Neural progenitor cell (in vitro differentiated cells): ENCODE measurements at regions not wholly inside any gene's neighbourhood (a gene's known extent, or its start where the extent isn't known, plus 50 kb on each side); places are given as distances from the start of the nearest gene placed in this dataset.
"Not testable (repeated sequence)": the region's sequence is repeated elsewhere in the genome, so short reads cannot be mapped to it uniquely, and the experiment has no call there.

Experiments
- DNase-seq: peaks from one replicate; pipeline ENCODE4 v3.0.0-alpha.2; 2016; ENCODE audit warnings: low spot score
- H2AFZ ChIP-seq: fragments of 200-600 bp; sonication (generic); replicated peaks from 2 replicates; pipeline ENCODE4 v1.6.1; 2016; ENCODE audit warnings: antibody characterized with exemption
- H3F3A ChIP-seq: fragments of 200-600 bp; sonication (generic); 2 replicates; pipeline ENCODE4 v1.6.1; 2016; ENCODE audit warnings: antibody characterized with exemption, low read depth
- H3K27ac ChIP-seq: fragments of 200-600 bp; sonication (generic); 2 replicates; pipeline ENCODE4 v1.5.1; 2016; ENCODE audit warnings: mild to moderate bottlenecking
- H3K27me3 ChIP-seq: fragments of 200-600 bp; sonication (generic); 2 replicates; pipeline ENCODE4 v1.6.1; 2016; ENCODE audit warnings: mild to moderate bottlenecking, moderate library complexity
- H3K36me3 ChIP-seq: fragments of 200-600 bp; sonication (generic); 2 replicates; pipeline ENCODE4 v1.5.1; 2016
- H3K4me1 ChIP-seq: fragments of 200-600 bp; sonication (generic); 2 replicates; pipeline ENCODE4 v1.6.1; 2016; ENCODE audit warnings: mixed run types
- H3K4me2 ChIP-seq: fragments of 200-600 bp; sonication (generic); 2 replicates; pipeline ENCODE4 v1.6.1; 2016
- H3K4me3 ChIP-seq: fragments of 200-600 bp; sonication (generic); 2 replicates; pipeline ENCODE4 v1.5.1; 2016
- H3K79me2 ChIP-seq: fragments of 200-600 bp; sonication (generic); 2 replicates; pipeline ENCODE4 v1.6.1; 2016; ENCODE audit warnings: low read depth
- H3K9ac ChIP-seq: fragments of 200-600 bp; sonication (generic); 2 replicates; pipeline ENCODE4 v1.6.1; 2016
- H3K9me3 ChIP-seq: fragments of 200-600 bp; sonication (generic); 2 replicates; pipeline ENCODE4 v1.5.1; 2016; ENCODE audit warnings: low read depth
- H4K20me1 ChIP-seq: fragments of 200-600 bp; sonication (generic); 2 replicates; pipeline ENCODE4 v1.6.1; 2016; ENCODE audit warnings: low read depth
- H3K27ac Mint-ChIP-seq: 3 replicates; pipeline ENCODE4 v1.8.0; 2021; ENCODE audit warnings: mixed read lengths
- H3K27me3 Mint-ChIP-seq: 2 replicates; pipeline ENCODE4 v1.8.0; 2022; ENCODE audit warnings: low read depth, mild to moderate bottlenecking, inconsistent platforms, moderate library complexity, mixed read lengths; ENCODE audit not compliant: insufficient read depth
- H3K36me3 Mint-ChIP-seq: 3 replicates; pipeline ENCODE4 v1.8.0; 2021; ENCODE audit warnings: mixed read lengths
- H3K4me1 Mint-ChIP-seq: 3 replicates; pipeline ENCODE4 v1.8.0; 2021; ENCODE audit warnings: mixed read lengths
- H3K4me3 Mint-ChIP-seq: 3 replicates; pipeline ENCODE4 v1.8.0; 2021; ENCODE audit warnings: mild to moderate bottlenecking, moderate library complexity, mixed read lengths
- H3K9me3 Mint-ChIP-seq: 3 replicates; pipeline ENCODE4 v1.8.0; 2020; ENCODE audit warnings: mixed read lengths
- CTCF ChIP-seq: fragments of 200-600 bp; sonication (generic); IDR thresholded peaks from 2 replicates; pipeline ENCODE4 v1.5.1; 2017; ENCODE audit warnings: antibody characterized with exemption, mild to moderate bottlenecking
- EZH2 ChIP-seq: fragments of 200-600 bp; sonication (generic); IDR thresholded peaks from 2 replicates; pipeline ENCODE4 v1.6.1; 2017; ENCODE audit warnings: antibody characterized with exemption, mild to moderate bottlenecking, moderate library complexity
- EZH2phosphoT487 ChIP-seq: fragments of 200-600 bp; sonication (generic); IDR thresholded peaks from 2 replicates; pipeline ENCODE4 v1.6.1; 2017; ENCODE audit warnings: antibody characterized with exemption

- Histone ChIP-seq H3K4me2 (no peak overlapping the region), H3K9me3 (peaks cover 16% of the 10 kb centered on the region), H3K36me3 (no peaks in the 10 kb centered on the region), H2AFZ (no peak overlapping the region), H3K4me3 (no peak overlapping the region), H3F3A (no peaks in the 10 kb centered on the region), H3K79me2 (no peaks in the 10 kb centered on the region), H3K9ac (no peak overlapping the region), H4K20me1 (no peaks in the 10 kb centered on the region), H3K27me3 (no peaks in the 10 kb centered on the region), H3K4me1 (no peaks in the 10 kb centered on the region), H3K27ac (no peak overlapping the region)
- Mint-ChIP-seq H3K4me1 (no peaks in the 10 kb centered on the region), H3K9me3 (peaks cover 62% of the 10 kb centered on the region), H3K36me3 (peaks cover 4% of the 10 kb centered on the region), H3K27ac (no peak overlapping the region), H3K27me3 (peaks cover 7% of the 10 kb centered on the region), H3K4me3 (no peak overlapping the region)
- TF ChIP-seq CTCF (no peak), EZH2phosphoT487 (no peak), EZH2 (no peak)
- DNase-seq = no peak
These were observed 79.5 kb upstream of the ZNF91 start for GRCh38 chr19:23474761-23475160.

GRCh38 chr19:23474172-23474571 lies 78.9 kb upstream of the ZNF91 start:
- peaks cover 17% of the 10 kb centered on the region for H3K9me3 ChIP-seq

GRCh38 chr19:23470873-23471545 lies 75.7 kb upstream of the ZNF91 start:
- no peaks in the 10 kb centered on the region for H3K4me1 Mint-ChIP-seq
- no peak overlapping the region for H3K27ac Mint-ChIP-seq
- H3K27me3 Mint-ChIP-seq = peaks cover 7% of the 10 kb centered on the region
- Histone ChIP-seq H3F3A (no peaks in the 10 kb centered on the region), H3K9ac (no peak overlapping the region), H3K79me2 (no peaks in the 10 kb centered on the region), H4K20me1 (no peaks in the 10 kb centered on the region), H3K4me2 (no peak overlapping the region), H3K9me3 (peaks cover 5% of the 10 kb centered on the region), H2AFZ (no peak overlapping the region), H3K4me3 (no peak overlapping the region), H3K4me1 (no peaks in the 10 kb centered on the region), H3K27me3 (no peaks in the 10 kb centered on the region), H3K27ac (no peak overlapping the region), H3K36me3 (no peaks in the 10 kb centered on the region)
- H3K36me3 Mint-ChIP-seq = peaks cover 4% of the 10 kb centered on the region
- no peak overlapping the region for H3K4me3 Mint-ChIP-seq
- TF ChIP-seq CTCF (no peak), EZH2 (no peak), EZH2phosphoT487 (no peak)
- H3K9me3 Mint-ChIP-seq = peaks cover 76% of the 10 kb centered on the region
- DNase-seq = no peak

More at GRCh38 chr19:23474172-23474571, 78.9 kb upstream of the ZNF91 start:
- no peak overlapping the region for H3K4me3 ChIP-seq
- H3K27ac Mint-ChIP-seq = no peak overlapping the region
- H4K20me1 ChIP-seq = no peaks in the 10 kb centered on the region
- no peak overlapping the region for H3K4me3 Mint-ChIP-seq
- TF ChIP-seq EZH2 (no peak), EZH2phosphoT487 (no peak), CTCF (no peak)
- no peaks in the 10 kb centered on the region for H3K4me1 Mint-ChIP-seq
- no peaks in the 10 kb centered on the region for H3K27me3 ChIP-seq
- no peak overlapping the region for H3K4me2 ChIP-seq
- peaks cover 7% of the 10 kb centered on the region for H3K27me3 Mint-ChIP-seq
- no peaks in the 10 kb centered on the region for H3F3A ChIP-seq
- no peaks in the 10 kb centered on the region for H3K79me2 ChIP-seq
- peaks cover 66% of the 10 kb centered on the region for H3K9me3 Mint-ChIP-seq
- H3K36me3 ChIP-seq = no peaks in the 10 kb centered on the region
- no peak overlapping the region for H3K27ac ChIP-seq
- no peak overlapping the region for H3K9ac ChIP-seq
- no peak overlapping the region for H2AFZ ChIP-seq
- no peak for DNase-seq
- peaks cover 4% of the 10 kb centered on the region for H3K36me3 Mint-ChIP-seq
- H3K4me1 ChIP-seq = no peaks in the 10 kb centered on the region

GRCh38 chr19:23464349-23464748 lies 69.1 kb upstream of the ZNF91 start:
- H3K36me3 Mint-ChIP-seq, DNase-seq, H3K9ac ChIP-seq, H2AFZ ChIP-seq, H3K27me3 Mint-ChIP-seq, H3K4me1 ChIP-seq, H3F3A ChIP-seq, H3K27ac Mint-ChIP-seq, H3K27me3 ChIP-seq, H3K9me3 ChIP-seq, H3K4me2 ChIP-seq, H3K79me2 ChIP-seq, H3K4me3 Mint-ChIP-seq, H3K4me3 ChIP-seq, H4K20me1 ChIP-seq, H3K27ac ChIP-seq, H3K4me1 Mint-ChIP-seq, H3K36me3 ChIP-seq: not testable (repeated sequence)
- H3K9me3 Mint-ChIP-seq = peaks cover 79% of the 10 kb centered on the region
